ENCODE measurements at regions not wholly inside any gene's neighbourhood (a gene's known extent, or its start where the extent isn't known, plus 50 kb on each side); places are given as distances from the start of the nearest gene placed in this dataset.

DNA sequence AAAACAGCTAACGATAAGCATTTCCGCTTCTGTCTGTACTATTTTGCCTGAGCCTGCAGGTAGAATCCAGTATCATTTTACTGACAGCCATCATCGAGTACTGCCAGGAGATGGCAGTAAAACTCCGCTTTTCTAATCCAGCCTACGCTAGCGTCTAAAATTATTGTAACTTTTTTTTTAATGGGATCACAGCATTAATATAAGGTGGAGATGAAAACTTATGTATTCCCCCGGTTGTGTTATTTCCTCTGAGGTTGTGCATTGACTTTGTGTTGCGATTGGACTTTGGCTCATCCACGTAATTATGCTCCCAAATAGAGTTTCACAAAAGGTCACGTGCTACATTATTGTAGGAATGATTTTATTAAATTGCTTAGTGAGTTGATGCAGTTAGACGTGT is 248.1 kb downstream of the C4orf33 start:
- H3K79me2 ChIP-seq (ENCODE audit: control insufficient read depth, insufficient read depth, low read length), result no peaks in the 10 kb centered on the region
- no peak overlapping the region for H3K27ac ChIP-seq (ENCODE audit: control insufficient read depth, insufficient read depth, low read length)
- no peak overlapping the region for H3K9ac ChIP-seq (ENCODE audit: control insufficient read depth, extremely low read depth, insufficient read depth, low read length)
- no peak for TF ChIP-seq EZH2 (IDR thresholded peaks at IDR 0.05; ENCODE audit: low read length)
- TF ChIP-seq, protein P1, sequence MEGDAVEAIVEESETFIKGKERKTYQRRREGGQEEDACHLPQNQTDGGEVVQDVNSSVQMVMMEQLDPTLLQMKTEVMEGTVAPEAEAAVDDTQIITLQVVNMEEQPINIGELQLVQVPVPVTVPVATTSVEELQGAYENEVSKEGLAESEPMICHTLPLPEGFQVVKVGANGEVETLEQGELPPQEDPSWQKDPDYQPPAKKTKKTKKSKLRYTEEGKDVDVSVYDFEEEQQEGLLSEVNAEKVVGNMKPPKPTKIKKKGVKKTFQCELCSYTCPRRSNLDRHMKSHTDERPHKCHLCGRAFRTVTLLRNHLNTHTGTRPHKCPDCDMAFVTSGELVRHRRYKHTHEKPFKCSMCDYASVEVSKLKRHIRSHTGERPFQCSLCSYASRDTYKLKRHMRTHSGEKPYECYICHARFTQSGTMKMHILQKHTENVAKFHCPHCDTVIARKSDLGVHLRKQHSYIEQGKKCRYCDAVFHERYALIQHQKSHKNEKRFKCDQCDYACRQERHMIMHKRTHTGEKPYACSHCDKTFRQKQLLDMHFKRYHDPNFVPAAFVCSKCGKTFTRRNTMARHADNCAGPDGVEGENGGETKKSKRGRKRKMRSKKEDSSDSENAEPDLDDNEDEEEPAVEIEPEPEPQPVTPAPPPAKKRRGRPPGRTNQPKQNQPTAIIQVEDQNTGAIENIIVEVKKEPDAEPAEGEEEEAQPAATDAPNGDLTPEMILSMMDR (optimal IDR thresholded peaks at IDR 0.05 in 1 of 3, IDR thresholded peaks at IDR 0.05 in 1 of 3, conservative IDR thresholded peaks at IDR 0.05 in 1 of 3; ENCODE audit: extremely low read depth in 1 of 3, insufficient read depth in 2 of 3, low read length in 3 of 3), result peak; percentile 61 to 68 (median 66)
- no peaks in the 10 kb centered on the region for H3K9me1 ChIP-seq (ENCODE audit: control insufficient read depth, extremely low read depth, insufficient read depth, low read length)
- dilution Hi-C loops (cut with MboI; ENCODE audit: extremely low pct_ligation_motif_present, low sequenced_read_pairs), result no loop called here
- H2AFZ ChIP-seq (ENCODE audit: control insufficient read depth, low read length), result no peak overlapping the region
- no peaks in the 10 kb centered on the region for H3K36me3 ChIP-seq (ENCODE audit: control insufficient read depth in 2 of 2, extremely low read depth in 1 of 2, insufficient read depth in 2 of 2, low read length in 2 of 2)
- H3K4me1 ChIP-seq (ENCODE audit: control insufficient read depth, extremely low read depth, insufficient read depth, low read length), result no peaks in the 10 kb centered on the region
- no peaks in the 10 kb centered on the region for H3K9me3 ChIP-seq (ENCODE audit: control insufficient read depth, low read depth, low read length)
- H3K4me3 ChIP-seq (ENCODE audit: control insufficient read depth in 2 of 3, extremely low read depth in 1 of 3, insufficient read depth in 2 of 3, low read depth in 1 of 3, low read length in 3 of 3), result no peak overlapping the region
- no peak overlapping the region for H3K4me2 ChIP-seq (ENCODE audit: control insufficient read depth, extremely low read depth, insufficient read depth, low read depth, low read length)
- no peaks in the 10 kb centered on the region for H4K20me1 ChIP-seq (ENCODE audit: control insufficient read depth, extremely low read depth, insufficient read depth, low read length)
- FAIRE-seq, result no peak
- no peaks in the 10 kb centered on the region for H3K27me3 ChIP-seq (ENCODE audit: control insufficient read depth, extremely low read depth, insufficient read depth, low read length)
- peak; percentile 1 for DNase-seq (ENCODE audit: low read depth, low spot score)

DNA sequence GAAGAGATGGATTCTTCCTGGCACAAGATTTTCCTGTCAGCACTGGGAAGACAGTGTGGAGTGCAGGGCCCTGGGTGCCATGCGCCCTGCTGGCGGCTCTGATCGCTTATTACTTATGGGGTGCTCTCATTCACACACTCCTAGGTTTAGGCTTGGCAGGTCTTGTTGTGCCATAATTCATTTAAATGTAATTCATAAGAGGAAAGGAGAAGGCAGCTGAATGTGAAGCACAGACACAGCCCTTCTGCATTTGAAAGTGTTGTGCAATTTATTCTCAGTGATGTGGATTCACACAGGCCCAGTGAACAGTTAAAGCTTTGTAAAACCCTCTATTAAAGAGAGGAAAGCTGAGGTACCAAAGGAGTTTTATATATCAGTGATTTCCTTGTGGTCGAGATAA is 249.7 kb downstream of the C4orf33 start:
- no peak for DNase-seq (ENCODE audit: low read depth, low spot score)
- dilution Hi-C loops (cut with MboI; ENCODE audit: extremely low pct_ligation_motif_present, low sequenced_read_pairs), result no loop called here
- H3K36me3 ChIP-seq (ENCODE audit: control insufficient read depth in 2 of 2, extremely low read depth in 1 of 2, insufficient read depth in 2 of 2, low read length in 2 of 2), result no peaks in the 10 kb centered on the region
- no peak overlapping the region for H2AFZ ChIP-seq (ENCODE audit: control insufficient read depth, low read length)
- H3K27me3 ChIP-seq (ENCODE audit: control insufficient read depth, extremely low read depth, insufficient read depth, low read length), result no peaks in the 10 kb centered on the region
- H4K20me1 ChIP-seq (ENCODE audit: control insufficient read depth, extremely low read depth, insufficient read depth, low read length), result no peaks in the 10 kb centered on the region
- no peak overlapping the region for H3K27ac ChIP-seq (ENCODE audit: control insufficient read depth, insufficient read depth, low read length)
- no peaks in the 10 kb centered on the region for H3K4me1 ChIP-seq (ENCODE audit: control insufficient read depth, extremely low read depth, insufficient read depth, low read length)
- H3K4me3 ChIP-seq (ENCODE audit: control insufficient read depth in 2 of 3, extremely low read depth in 1 of 3, insufficient read depth in 2 of 3, low read depth in 1 of 3, low read length in 3 of 3), result no peak overlapping the region
- H3K9me3 ChIP-seq (ENCODE audit: control insufficient read depth, low read depth, low read length), result no peaks in the 10 kb centered on the region
- no peaks in the 10 kb centered on the region for H3K79me2 ChIP-seq (ENCODE audit: control insufficient read depth, insufficient read depth, low read length)
- H3K4me2 ChIP-seq (ENCODE audit: control insufficient read depth, extremely low read depth, insufficient read depth, low read depth, low read length), result no peak overlapping the region
- TF ChIP-seq, protein P1 (optimal IDR thresholded peaks at IDR 0.05 in 1 of 3, IDR thresholded peaks at IDR 0.05 in 1 of 3, conservative IDR thresholded peaks at IDR 0.05 in 1 of 3; ENCODE audit: extremely low read depth in 1 of 3, insufficient read depth in 2 of 3, low read length in 3 of 3), result no peak
- TF ChIP-seq EZH2 (IDR thresholded peaks at IDR 0.05; ENCODE audit: low read length), result no peak
- FAIRE-seq, result no peak
- no peak overlapping the region for H3K9ac ChIP-seq (ENCODE audit: control insufficient read depth, extremely low read depth, insufficient read depth, low read length)
- H3K9me1 ChIP-seq (ENCODE audit: control insufficient read depth, extremely low read depth, insufficient read depth, low read length), result no peaks in the 10 kb centered on the region
